Astrocyte (in vitro differentiated cells and primary cell): ENCODE measurements at regions not wholly inside any gene's neighbourhood (a gene's known extent, or its start where the extent isn't known, plus 50 kb on each side); places are given as distances from the start of the nearest gene placed in this dataset.

Source experiments
- CTCF ChIP-seq: IDR thresholded peaks from 2 replicates; pipeline ENCODE4 v1.5.1; 2011; ENCODE audit warnings: low read depth, mild to moderate bottlenecking, inconsistent platforms, low read length, moderate library complexity; ENCODE audit not compliant: insufficient read depth
- EZH2 ChIP-seq: IDR thresholded peaks from 2 replicates; pipeline ENCODE4 v1.6.1; 2012; ENCODE audit warnings: mild to moderate bottlenecking, low read length, inconsistent platforms; ENCODE audit not compliant: insufficient read depth

GRCh38 chr9:95727947-95728520 lies 147.5 kb upstream of the ERCC6L2 start:
- TF ChIP-seq CTCF (no peak), EZH2 (no peak)
